OCI-LY1 (cell line): ENCODE measurements at regions not wholly inside any gene's neighbourhood (a gene's known extent, or its start where the extent isn't known, plus 50 kb on each side); places are given as distances from the start of the nearest gene placed in this dataset.

Experiments
- EZH2 ChIP-seq: fragments of 200-600 bp; sonication (generic), shearing (Covaris generic); IDR thresholded peaks from 2 replicates; pipeline ENCODE4 v1.8.0; 2017; ENCODE audit warnings: borderline replicate concordance, mixed run types, mild to moderate bottlenecking, antibody characterized with exemption, low read length, moderate library complexity, mixed read lengths
- TF ChIP-seq, protein P1 (sequence below): fragments of 200-600 bp; sonication (generic), shearing (Covaris generic); IDR thresholded peaks from 2 replicates; pipeline ENCODE4 v1.5.1; 2017; ENCODE audit warnings: mild to moderate bottlenecking, antibody characterized with exemption, low read length, moderate library complexity, mixed read lengths

GRCh38 chr13:69292789-69293425 is 814.7 kb upstream of the ATXN8OS start:
- TF ChIP-seq, protein P1, sequence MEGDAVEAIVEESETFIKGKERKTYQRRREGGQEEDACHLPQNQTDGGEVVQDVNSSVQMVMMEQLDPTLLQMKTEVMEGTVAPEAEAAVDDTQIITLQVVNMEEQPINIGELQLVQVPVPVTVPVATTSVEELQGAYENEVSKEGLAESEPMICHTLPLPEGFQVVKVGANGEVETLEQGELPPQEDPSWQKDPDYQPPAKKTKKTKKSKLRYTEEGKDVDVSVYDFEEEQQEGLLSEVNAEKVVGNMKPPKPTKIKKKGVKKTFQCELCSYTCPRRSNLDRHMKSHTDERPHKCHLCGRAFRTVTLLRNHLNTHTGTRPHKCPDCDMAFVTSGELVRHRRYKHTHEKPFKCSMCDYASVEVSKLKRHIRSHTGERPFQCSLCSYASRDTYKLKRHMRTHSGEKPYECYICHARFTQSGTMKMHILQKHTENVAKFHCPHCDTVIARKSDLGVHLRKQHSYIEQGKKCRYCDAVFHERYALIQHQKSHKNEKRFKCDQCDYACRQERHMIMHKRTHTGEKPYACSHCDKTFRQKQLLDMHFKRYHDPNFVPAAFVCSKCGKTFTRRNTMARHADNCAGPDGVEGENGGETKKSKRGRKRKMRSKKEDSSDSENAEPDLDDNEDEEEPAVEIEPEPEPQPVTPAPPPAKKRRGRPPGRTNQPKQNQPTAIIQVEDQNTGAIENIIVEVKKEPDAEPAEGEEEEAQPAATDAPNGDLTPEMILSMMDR: no peak
- TF ChIP-seq EZH2: no peak
